ENCODE measurements at regions not wholly inside any gene's neighbourhood (a gene's known extent, or its start where the extent isn't known, plus 50 kb on each side); places are given as distances from the start of the nearest gene placed in this dataset.

- no peak for TF ChIP-seq CTCF (conservative IDR thresholded peaks at IDR 0.05 in 1 of 2, IDR thresholded peaks at IDR 0.05 in 1 of 2; ENCODE audit: low read depth in 1 of 2, low read length in 2 of 2)
- no peak for TF ChIP-seq EZH2 (IDR thresholded peaks at IDR 0.05; ENCODE audit: low read length, missing control alignments)
Measured at GRCh38 chr14:39499514-39499913, 67.3 kb upstream of the FBXO33 start.

Data from fibroblast of lung (primary cell).